HCT116 (cell line): ENCODE measurements at regions not wholly inside any gene's neighbourhood (a gene's known extent, or its start where the extent isn't known, plus 50 kb on each side); places are given as distances from the start of the nearest gene placed in this dataset.

Source experiments
- CBX3 ChIP-seq: IDR thresholded peaks from 2 replicates; pipeline ENCODE4 v1.6.1; 2012; ENCODE audit warnings: low read depth
- CTCF ChIP-seq, 3 experiments: fragments of 200-600 bp in 1 of 3; sonication (generic) in 1 of 3; IDR thresholded peaks in 2 of 3; conservative IDR thresholded peaks in 1 of 3; 2 replicates each; pipeline ENCODE4 v1.5.1; 2012 to 2017; ENCODE audit warnings: low read depth in 2 of 3, low read length in 2 of 3, antibody characterized with exemption in 1 of 3, borderline replicate concordance in 1 of 3, control low read depth in 1 of 3, mild to moderate bottlenecking in 1 of 3, mixed read lengths in 1 of 3, mixed run types in 1 of 3, moderate library complexity in 1 of 3; ENCODE audit not compliant: insufficient read depth in 1 of 3
- EGR1 ChIP-seq: IDR thresholded peaks from 2 replicates; pipeline ENCODE4 v1.6.1; 2012; ENCODE audit warnings: low read depth
- EZH2phosphoT487 ChIP-seq: fragments of 200-600 bp; IDR thresholded peaks from 2 replicates; pipeline ENCODE4 v1.6.1; 2018; ENCODE audit warnings: antibody characterized with exemption, borderline replicate concordance
- MAX ChIP-seq: IDR thresholded peaks from 2 replicates; pipeline ENCODE4 v1.6.1; 2012
- POLR2A ChIP-seq: IDR thresholded peaks from 2 replicates; pipeline ENCODE4 v1.7.0; 2011; ENCODE audit warnings: borderline replicate concordance; ENCODE audit not compliant: insufficient read depth, insufficient read length; ENCODE audit errors: extremely low read depth
- REST ChIP-seq: IDR thresholded peaks from 2 replicates; pipeline ENCODE4 v1.6.1; 2012; ENCODE audit warnings: low read depth
- SIN3A ChIP-seq: IDR thresholded peaks from 2 replicates; pipeline ENCODE4 v1.6.1; 2012; ENCODE audit warnings: low read depth

GRCh38 chr20:12264711-12265110 lies 347.0 kb downstream of the BTBD3 start:
- no peak for TF ChIP-seq CTCF (IDR thresholded peaks at IDR 0.05 in 2 of 3, conservative IDR thresholded peaks at IDR 0.05 in 1 of 3; ENCODE audit: borderline replicate concordance in 1 of 3, insufficient read depth in 1 of 3, low read depth in 2 of 3, low read length in 2 of 3)
- no peak for TF ChIP-seq CBX3
- TF ChIP-seq EGR1: no peak
- no peak for TF ChIP-seq MAX
- TF ChIP-seq POLR2A: no peak
- no peak for TF ChIP-seq REST
- TF ChIP-seq SIN3A: no peak
- TF ChIP-seq EZH2phosphoT487: no peak
